HEK293T (cell line): ENCODE measurements at regions not wholly inside any gene's neighbourhood (a gene's known extent, or its start where the extent isn't known, plus 50 kb on each side); places are given as distances from the start of the nearest gene placed in this dataset.
A peak's percentile ranks its signal among the peaks of the same experiment; 100 is the strongest.

Experiments
- CTCF ChIA-PET: fragments of 350-600 bp; formaldehyde crosslinking; extraction: SDS; loops from one replicate; lab custom pipeline; 2021; ENCODE audit warnings: antibody characterized with exemption, inconsistent platforms; lab: Yijun Ruan, JAX
- POLR2A ChIA-PET: fragments of 350-600 bp; formaldehyde crosslinking; extraction: SDS; loops from one replicate; lab custom pipeline; 2020; ENCODE audit warnings: antibody characterized with exemption, inconsistent platforms; lab: Yijun Ruan, JAX
- DNase-seq: peaks from one replicate; pipeline ENCODE4 v3.0.0; 2012; ENCODE audit warnings: mixed read lengths; ENCODE audit errors: extremely low spot score
- ARNT ChIP-seq: fragments of 450-650 bp; IDR thresholded peaks from 2 replicates; pipeline ENCODE4 v1.6.1; 2017; ENCODE audit warnings: mild to moderate bottlenecking
- BHLHE40 ChIP-seq: fragments of 450-650 bp; IDR thresholded peaks from 2 replicates; pipeline ENCODE4 v1.6.1; 2016; ENCODE audit warnings: mild to moderate bottlenecking, moderate library complexity, borderline replicate concordance
- CTBP1 ChIP-seq: fragments of 450-650 bp; IDR thresholded peaks from 2 replicates; pipeline ENCODE4 v1.6.1; 2016; ENCODE audit warnings: borderline replicate concordance
- ELF4 ChIP-seq: fragments of 450-650 bp; IDR thresholded peaks from 2 replicates; pipeline ENCODE4 v1.6.1; 2017; ENCODE audit warnings: antibody characterized with exemption
- FOXA1 ChIP-seq: fragments of 450-650 bp; IDR thresholded peaks from 2 replicates; pipeline ENCODE4 v1.6.1; 2016; ENCODE audit warnings: mild to moderate bottlenecking
- FOXK2 ChIP-seq: fragments of 450-650 bp; IDR thresholded peaks from 2 replicates; pipeline ENCODE4 v1.6.1; 2016; ENCODE audit warnings: mild to moderate bottlenecking
- FOXM1 ChIP-seq: fragments of 450-650 bp; IDR thresholded peaks from 2 replicates; pipeline ENCODE4 v1.6.1; 2017; ENCODE audit warnings: mild to moderate bottlenecking, borderline replicate concordance
- HDGF ChIP-seq: fragments of 450-650 bp; IDR thresholded peaks from 2 replicates; pipeline ENCODE4 v1.6.1; 2017; ENCODE audit warnings: antibody characterized with exemption, borderline replicate concordance
- L3MBTL2 ChIP-seq: fragments of 450-650 bp; conservative IDR thresholded peaks from 2 replicates; pipeline ENCODE4 v1.6.1; 2016; ENCODE audit warnings: mild to moderate bottlenecking
- LEF1 ChIP-seq: fragments of 450-650 bp; IDR thresholded peaks from 2 replicates; pipeline ENCODE4 v1.6.1; 2017; ENCODE audit warnings: mild to moderate bottlenecking, borderline replicate concordance
- NFRKB ChIP-seq: fragments of 450-650 bp; IDR thresholded peaks from 2 replicates; pipeline ENCODE4 v1.6.1; 2016; ENCODE audit warnings: mild to moderate bottlenecking, moderate library complexity
- SP1 ChIP-seq: fragments of 450-650 bp; IDR thresholded peaks from 2 replicates; pipeline ENCODE4 v1.6.1; 2017
- SUZ12 ChIP-seq: fragments of 450-650 bp; IDR thresholded peaks from 2 replicates; pipeline ENCODE4 v1.6.1; 2016; ENCODE audit warnings: mild to moderate bottlenecking
- TARDBP ChIP-seq: fragments of 450-650 bp; IDR thresholded peaks from 2 replicates; pipeline ENCODE4 v1.6.1; 2016
- ZNF384 ChIP-seq: fragments of 450-650 bp; IDR thresholded peaks from 2 replicates; pipeline ENCODE4 v1.6.1; 2016
- TF ChIP-seq, protein P1 (sequence below): fragments of 450-650 bp; IDR thresholded peaks from 2 replicates; pipeline ENCODE4 v1.6.1; 2016

DNA sequence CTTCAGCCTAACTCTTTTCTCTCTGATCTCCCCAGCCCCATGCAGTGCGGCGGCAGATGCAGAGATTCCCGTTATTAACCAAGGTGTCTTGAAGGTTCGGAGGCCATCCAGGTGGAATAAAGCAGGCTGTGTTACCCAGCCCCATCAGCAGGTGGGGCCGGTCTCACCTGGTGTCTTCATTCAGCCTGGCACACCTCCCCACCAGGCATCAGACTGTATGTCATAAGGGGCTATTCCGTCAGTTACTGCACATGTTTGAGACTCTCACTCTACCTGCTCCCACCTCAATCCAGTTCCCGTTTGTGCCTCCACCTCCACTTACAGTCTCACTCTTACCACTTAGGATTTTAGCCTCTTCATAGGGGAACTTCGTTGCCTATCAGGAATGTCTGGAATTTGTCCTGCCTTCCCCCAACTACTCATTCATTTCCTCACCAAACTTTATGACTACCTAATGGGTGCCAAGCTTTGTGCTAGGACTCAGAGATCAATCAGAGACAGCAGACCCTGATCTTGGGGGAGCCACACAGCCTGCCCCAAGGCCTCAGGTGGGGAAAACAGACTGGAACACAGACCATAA is 170.2 kb downstream of the PLPP3 start:
- DNase-seq: peak; percentile 55
- ChIA-PET CTCF (interaction anchor here (0.9 to 1.3 kb wide), 3 partner anchors 14 to 168 kb away, joined by 3 read pairs; no protein-coding TSS in a partner anchor), POLR2A (no interaction called here)
- TF ChIP-seq TARDBP (no peak), ELF4 (no peak), FOXM1 (no peak), SP1 (no peak), LEF1 (no peak), L3MBTL2 (no peak), FOXA1 (no peak), BHLHE40 (no peak), ARNT (no peak)

DNA sequence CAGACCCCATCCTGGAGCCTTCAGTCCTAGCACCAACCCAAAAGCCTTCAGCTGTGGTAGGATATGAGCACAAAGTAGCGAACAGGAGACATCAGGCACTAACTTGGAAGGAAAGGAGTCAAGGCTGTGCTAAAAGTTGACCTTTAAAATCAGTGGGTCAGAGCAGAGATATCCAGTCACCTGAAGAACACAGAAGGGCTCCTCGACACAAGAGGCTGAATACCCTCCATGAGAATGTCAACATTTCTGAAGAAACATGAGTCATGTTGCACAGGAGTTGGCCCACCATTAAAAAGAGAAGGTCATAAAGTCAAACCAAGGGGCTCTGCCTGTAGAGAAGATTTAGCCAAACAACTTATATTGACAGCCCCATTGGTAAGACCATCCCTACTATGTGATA is 172.5 kb downstream of the PLPP3 start:
- no peak for TF ChIP-seq L3MBTL2
- no peak for TF ChIP-seq HDGF
- TF ChIP-seq LEF1: no peak
- no peak for TF ChIP-seq CTBP1
- TF ChIP-seq, protein P1, sequence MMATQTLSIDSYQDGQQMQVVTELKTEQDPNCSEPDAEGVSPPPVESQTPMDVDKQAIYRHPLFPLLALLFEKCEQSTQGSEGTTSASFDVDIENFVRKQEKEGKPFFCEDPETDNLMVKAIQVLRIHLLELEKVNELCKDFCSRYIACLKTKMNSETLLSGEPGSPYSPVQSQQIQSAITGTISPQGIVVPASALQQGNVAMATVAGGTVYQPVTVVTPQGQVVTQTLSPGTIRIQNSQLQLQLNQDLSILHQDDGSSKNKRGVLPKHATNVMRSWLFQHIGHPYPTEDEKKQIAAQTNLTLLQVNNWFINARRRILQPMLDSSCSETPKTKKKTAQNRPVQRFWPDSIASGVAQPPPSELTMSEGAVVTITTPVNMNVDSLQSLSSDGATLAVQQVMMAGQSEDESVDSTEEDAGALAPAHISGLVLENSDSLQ: no peak
- TF ChIP-seq FOXM1: no peak
- no peak for TF ChIP-seq ELF4
- no peak for TF ChIP-seq SUZ12
- TF ChIP-seq FOXA1: no peak
- DNase-seq: no peak
- POLR2A ChIA-PET: no interaction called here
- CTCF ChIA-PET: interaction anchor here (0.7 kb wide), 1 partner anchor 81 kb away, joined by 3 read pairs; no protein-coding TSS in a partner anchor

GRCh38 chr1:56404561-56405030 is 174.8 kb downstream of the PLPP3 start:
- ChIA-PET POLR2A (no interaction called here), CTCF (no interaction called here)
- TF ChIP-seq NFRKB: no peak
- no peak for TF ChIP-seq SUZ12
- no peak for TF ChIP-seq TARDBP
- no peak for DNase-seq

DNA sequence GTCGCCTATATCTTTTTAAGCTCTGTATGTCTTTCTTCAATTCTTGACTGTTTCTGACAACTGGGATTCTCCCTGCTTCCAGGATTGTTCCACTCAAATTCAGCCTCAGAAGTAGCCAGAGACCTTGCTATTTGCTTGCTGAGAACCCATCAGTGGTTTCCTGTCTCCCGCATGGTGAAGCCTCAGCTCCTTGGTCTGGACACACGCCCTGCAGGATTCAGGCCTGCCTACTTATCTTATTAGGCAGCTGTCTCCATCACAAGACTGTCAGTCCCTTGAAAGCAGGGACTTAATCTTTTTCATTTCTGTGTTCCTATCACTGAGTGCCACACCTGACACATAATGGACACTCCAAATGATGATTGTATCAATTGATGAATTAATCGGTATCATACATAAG is 175.3 kb downstream of the PLPP3 start:
- no peak for DNase-seq
- no peak for TF ChIP-seq NFRKB
- no peak for TF ChIP-seq HDGF
- TF ChIP-seq SP1: no peak
- no peak for TF ChIP-seq ZNF384
- TF ChIP-seq FOXA1: no peak
- no peak for TF ChIP-seq FOXK2
- TF ChIP-seq TARDBP: no peak
- no peak for TF ChIP-seq BHLHE40
- TF ChIP-seq LEF1: no peak
- CTCF ChIA-PET: no interaction called here
- POLR2A ChIA-PET: no interaction called here

DNA sequence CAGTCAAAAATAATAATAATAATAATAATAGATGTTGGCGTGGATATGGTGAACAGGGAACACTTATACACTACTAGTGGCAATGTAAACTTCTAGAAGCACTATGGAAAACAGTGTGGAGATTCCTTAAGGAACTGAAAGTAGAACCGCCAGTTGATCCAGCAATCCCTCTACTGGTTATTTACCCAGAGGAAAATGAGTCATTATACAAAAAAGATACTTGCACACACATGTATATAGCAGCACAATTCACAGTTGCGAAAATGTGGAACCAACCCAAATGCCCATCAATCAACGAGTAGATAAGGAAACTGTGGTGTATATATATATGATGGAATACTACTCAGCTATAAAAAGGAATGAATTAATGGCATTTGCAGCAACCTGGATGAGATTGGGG is 176.0 kb downstream of the PLPP3 start:
- CTCF ChIA-PET: no interaction called here

GRCh38 chr1:56401191-56401590 is 178.2 kb downstream of the PLPP3 start:
- POLR2A ChIA-PET: no interaction called here
- CTCF ChIA-PET: no interaction called here
- no peak for DNase-seq
- TF ChIP-seq LEF1: no peak
- TF ChIP-seq ARNT: no peak
- TF ChIP-seq SP1: no peak
- no peak for TF ChIP-seq SUZ12
- no peak for TF ChIP-seq L3MBTL2
- TF ChIP-seq BHLHE40: no peak
- TF ChIP-seq HDGF: no peak
- TF ChIP-seq, protein P1: no peak
- TF ChIP-seq NFRKB: no peak
- TF ChIP-seq TARDBP: no peak
- no peak for TF ChIP-seq ELF4
- TF ChIP-seq ZNF384: no peak
- TF ChIP-seq FOXK2: no peak
- no peak for TF ChIP-seq CTBP1
- TF ChIP-seq FOXA1: no peak
- TF ChIP-seq FOXM1: no peak

More for the DNA sequence above, 176.0 kb downstream of the PLPP3 start:
- POLR2A ChIA-PET: no interaction called here
- no peak for DNase-seq
- TF ChIP-seq ZNF384 (no peak), L3MBTL2 (no peak), ARNT (no peak), NFRKB (no peak), FOXM1 (no peak), BHLHE40 (no peak), TARDBP (no peak), FOXK2 (no peak), SP1 (no peak), CTBP1 (no peak), SUZ12 (no peak), LEF1 (no peak), ELF4 (no peak), HDGF (no peak)
- TF ChIP-seq, protein P1: no peak

GRCh38 chr1:56400526-56400925 is 178.8 kb downstream of the PLPP3 start:
- ChIA-PET CTCF (no interaction called here), POLR2A (no interaction called here)
- no peak for DNase-seq
- TF ChIP-seq SP1 (no peak), LEF1 (no peak), HDGF (no peak), ZNF384 (no peak), NFRKB (no peak), SUZ12 (no peak), FOXA1 (no peak)
